SU-DHL-6 (cell line): ENCODE measurements at regions not wholly inside any gene's neighbourhood (a gene's known extent, or its start where the extent isn't known, plus 50 kb on each side); places are given as distances from the start of the nearest gene placed in this dataset.

Source experiments
- H2AFZ ChIP-seq: fragments of 200-600 bp; sonication (generic); 2 replicates; pipeline ENCODE4 v1.6.1; 2014; ENCODE audit warnings: low read depth, mild to moderate bottlenecking, moderate library complexity, mixed read lengths, antibody characterized with exemption, low read length; ENCODE audit not compliant: severe bottlenecking
- H3F3A ChIP-seq: fragments of 200-600 bp; shearing (Covaris generic); 2 replicates; pipeline ENCODE4 v1.6.0; 2016; ENCODE audit warnings: antibody characterized with exemption, mild to moderate bottlenecking; ENCODE audit not compliant: insufficient read depth
- H3K27ac ChIP-seq: fragments of 200-600 bp; sonication (generic); 2 replicates; pipeline ENCODE4 v1.5.1; 2016; ENCODE audit warnings: low read depth, mild to moderate bottlenecking, low read length, moderate library complexity, mixed read lengths
- H3K27me3 ChIP-seq: fragments of 200-600 bp; sonication (generic), shearing (Covaris generic); 2 replicates; pipeline ENCODE4 v1.6.0; 2014; ENCODE audit warnings: mild to moderate bottlenecking, low read length
- H3K36me3 ChIP-seq: fragments of 200-600 bp; sonication (generic); 2 replicates; pipeline ENCODE4 v1.6.1; 2014; ENCODE audit warnings: mild to moderate bottlenecking, low read length, mixed read lengths
- H3K4me2 ChIP-seq: fragments of 300-600, 200-600 bp; shearing (Covaris generic), sonication (generic); 2 replicates; pipeline ENCODE4 v1.6.0; 2014; ENCODE audit warnings: low read length, low read depth, mild to moderate bottlenecking; ENCODE audit not compliant: poor library complexity, severe bottlenecking
- H3K4me3 ChIP-seq: fragments of 200-600 bp; sonication (generic); 2 replicates; pipeline ENCODE4 v1.5.1; 2014; ENCODE audit warnings: antibody characterized with exemption, low read length, mild to moderate bottlenecking, mixed read lengths; ENCODE audit not compliant: insufficient read depth, poor library complexity, severe bottlenecking
- H3K79me2 ChIP-seq: fragments of 200-600 bp; sonication (generic); 2 replicates; pipeline ENCODE4 v1.6.1; 2014; ENCODE audit warnings: mild to moderate bottlenecking, low read length, moderate library complexity; ENCODE audit not compliant: insufficient read depth
- H3K9ac ChIP-seq: fragments of 200-600 bp; sonication (generic); 2 replicates; pipeline ENCODE4 v1.7.0; 2014; ENCODE audit warnings: mild to moderate bottlenecking, low read length
- H3K9me2 ChIP-seq: fragments of 200-600 bp; sonication (generic); replicated peaks from 2 replicates; pipeline ENCODE4 v1.6.1; 2014; ENCODE audit warnings: low read length; ENCODE audit not compliant: insufficient read depth
- H3K9me3 ChIP-seq: fragments of 200-600 bp; sonication (generic); 2 replicates; pipeline ENCODE4 v1.6.1; 2014; ENCODE audit warnings: low read length, mixed read lengths; ENCODE audit not compliant: insufficient read depth
- H4K20me1 ChIP-seq: fragments of 200-600 bp; sonication (generic); 2 replicates; pipeline ENCODE4 v1.6.1; 2014; ENCODE audit warnings: low read depth, mild to moderate bottlenecking, antibody characterized with exemption, low read length, moderate library complexity, mixed read lengths
- EZH2phosphoT487 ChIP-seq: fragments of 200-600 bp; sonication (generic), shearing (Covaris generic); conservative IDR thresholded peaks from 2 replicates; pipeline ENCODE4 v1.6.1; 2018; ENCODE audit warnings: mild to moderate bottlenecking, antibody characterized with exemption, low read length, moderate library complexity, mixed read lengths
- TF ChIP-seq, protein P1 (sequence below): fragments of 200-600 bp; sonication (generic); IDR thresholded peaks from one replicate; pipeline ENCODE4 v1.5.1; 2017; ENCODE audit warnings: antibody characterized with exemption, mild to moderate bottlenecking, low read length, moderate library complexity; ENCODE audit not compliant: insufficient read depth, poor library complexity, severe bottlenecking

DNA sequence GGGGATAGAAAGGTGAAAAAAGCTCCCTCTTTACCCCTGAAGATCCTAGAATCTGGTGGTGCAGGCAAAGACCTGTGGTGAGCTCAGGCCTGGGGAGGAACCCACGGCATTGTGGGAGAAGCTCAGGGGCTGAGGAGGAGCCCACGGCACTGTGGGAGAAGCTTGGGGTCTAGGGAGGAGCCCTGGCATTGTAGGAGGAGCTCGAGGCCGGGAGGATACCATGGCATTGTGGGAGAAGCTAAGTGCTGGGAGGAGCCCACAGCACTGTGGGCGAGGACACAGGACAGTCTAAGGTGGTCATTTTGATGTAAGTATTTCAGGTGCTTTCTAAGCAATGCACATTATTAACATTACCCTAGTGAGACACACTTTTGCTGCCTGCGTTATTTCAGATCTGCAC, 179.7 kb downstream of the HSD17B3 start:
- Histone ChIP-seq H2AFZ (no peak overlapping the region), H3K27ac (no peak overlapping the region)

DNA sequence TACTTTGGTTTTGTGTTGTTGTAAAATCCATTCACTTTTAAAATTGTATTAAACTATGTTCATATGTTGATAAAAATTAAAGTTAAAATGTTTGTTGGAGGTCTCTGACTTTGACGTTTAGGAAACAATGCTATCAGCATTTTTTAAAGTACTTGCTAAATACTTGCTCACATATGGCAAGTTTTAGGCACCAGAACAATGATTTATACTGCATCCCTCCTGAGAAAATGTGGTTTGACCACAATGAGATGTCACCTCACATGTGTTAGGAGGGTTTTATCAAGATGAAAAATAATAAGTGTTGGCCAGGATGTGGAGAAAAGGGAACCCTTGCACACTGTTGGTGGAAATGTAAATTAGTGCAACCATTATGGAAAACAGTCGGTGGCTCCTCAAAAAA, 180.8 kb downstream of the HSD17B3 start:
- H3K4me2 ChIP-seq, result no peak overlapping the region
- H3K9me2 ChIP-seq, result no peaks in the 10 kb centered on the region
- no peak overlapping the region for H2AFZ ChIP-seq
- peaks cover 6% of the 10 kb centered on the region; the same call in 1 of the 2 replicates for H3K9me3 ChIP-seq
- no peak overlapping the region for H3K4me3 ChIP-seq
- H3K79me2 ChIP-seq, result no peaks in the 10 kb centered on the region
- no peaks in the 10 kb centered on the region for H4K20me1 ChIP-seq
- H3K9ac ChIP-seq, result no peak overlapping the region
- H3K36me3 ChIP-seq, result no peaks in the 10 kb centered on the region
- TF ChIP-seq EZH2phosphoT487, result no peak
- TF ChIP-seq, protein P1, sequence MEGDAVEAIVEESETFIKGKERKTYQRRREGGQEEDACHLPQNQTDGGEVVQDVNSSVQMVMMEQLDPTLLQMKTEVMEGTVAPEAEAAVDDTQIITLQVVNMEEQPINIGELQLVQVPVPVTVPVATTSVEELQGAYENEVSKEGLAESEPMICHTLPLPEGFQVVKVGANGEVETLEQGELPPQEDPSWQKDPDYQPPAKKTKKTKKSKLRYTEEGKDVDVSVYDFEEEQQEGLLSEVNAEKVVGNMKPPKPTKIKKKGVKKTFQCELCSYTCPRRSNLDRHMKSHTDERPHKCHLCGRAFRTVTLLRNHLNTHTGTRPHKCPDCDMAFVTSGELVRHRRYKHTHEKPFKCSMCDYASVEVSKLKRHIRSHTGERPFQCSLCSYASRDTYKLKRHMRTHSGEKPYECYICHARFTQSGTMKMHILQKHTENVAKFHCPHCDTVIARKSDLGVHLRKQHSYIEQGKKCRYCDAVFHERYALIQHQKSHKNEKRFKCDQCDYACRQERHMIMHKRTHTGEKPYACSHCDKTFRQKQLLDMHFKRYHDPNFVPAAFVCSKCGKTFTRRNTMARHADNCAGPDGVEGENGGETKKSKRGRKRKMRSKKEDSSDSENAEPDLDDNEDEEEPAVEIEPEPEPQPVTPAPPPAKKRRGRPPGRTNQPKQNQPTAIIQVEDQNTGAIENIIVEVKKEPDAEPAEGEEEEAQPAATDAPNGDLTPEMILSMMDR, result no peak
- no peaks in the 10 kb centered on the region for H3K27me3 ChIP-seq
- H3F3A ChIP-seq, result no peaks in the 10 kb centered on the region
- H3K27ac ChIP-seq, result no peak overlapping the region

More for the DNA sequence above, 179.7 kb downstream of the HSD17B3 start:
- Histone ChIP-seq H4K20me1 (no peaks in the 10 kb centered on the region), H3K27me3 (no peaks in the 10 kb centered on the region), H3K36me3 (no peaks in the 10 kb centered on the region), H3K9ac (no peak overlapping the region), H3K9me3 (peaks cover 6% of the 10 kb centered on the region; the same call in 1 of the 2 replicates), H3K79me2 (no peaks in the 10 kb centered on the region), H3K9me2 (no peaks in the 10 kb centered on the region), H3F3A (no peaks in the 10 kb centered on the region), H3K4me2 (no peak overlapping the region), H3K4me3 (no peak overlapping the region)
- TF ChIP-seq EZH2phosphoT487, result no peak
- TF ChIP-seq, protein P1, result no peak

GRCh38 chr9:96117398-96118080, 184.4 kb downstream of the HSD17B3 start:
- Histone ChIP-seq H2AFZ (no peak overlapping the region), H3K9me3 (peaks cover 6% of the 10 kb centered on the region; the same call in 1 of the 2 replicates), H3K4me3 (no peak overlapping the region), H3K27me3 (no peaks in the 10 kb centered on the region), H4K20me1 (no peaks in the 10 kb centered on the region), H3K79me2 (no peaks in the 10 kb centered on the region), H3K9me2 (no peaks in the 10 kb centered on the region), H3K9ac (no peak overlapping the region), H3K27ac (no peak overlapping the region), H3K36me3 (no peaks in the 10 kb centered on the region), H3F3A (no peaks in the 10 kb centered on the region), H3K4me2 (no peak overlapping the region)
- TF ChIP-seq EZH2phosphoT487, result no peak
- TF ChIP-seq, protein P1, result no peak
